ENCODE measurements at regions not wholly inside any gene's neighbourhood (a gene's known extent, or its start where the extent isn't known, plus 50 kb on each side); places are given as distances from the start of the nearest gene placed in this dataset.

- TF ChIP-seq CTCF (IDR thresholded peaks at IDR 0.05; ENCODE audit: low read length) (no peak), EZH2 (IDR thresholded peaks at IDR 0.05; ENCODE audit: borderline replicate concordance, low read length) (no peak)
These were observed 678.9 kb upstream of the CELF4 start for GRCh38 chr18:38244480-38244879.
